ENCODE measurements at regions not wholly inside any gene's neighbourhood (a gene's known extent, or its start where the extent isn't known, plus 50 kb on each side); places are given as distances from the start of the nearest gene placed in this dataset.

DNA sequence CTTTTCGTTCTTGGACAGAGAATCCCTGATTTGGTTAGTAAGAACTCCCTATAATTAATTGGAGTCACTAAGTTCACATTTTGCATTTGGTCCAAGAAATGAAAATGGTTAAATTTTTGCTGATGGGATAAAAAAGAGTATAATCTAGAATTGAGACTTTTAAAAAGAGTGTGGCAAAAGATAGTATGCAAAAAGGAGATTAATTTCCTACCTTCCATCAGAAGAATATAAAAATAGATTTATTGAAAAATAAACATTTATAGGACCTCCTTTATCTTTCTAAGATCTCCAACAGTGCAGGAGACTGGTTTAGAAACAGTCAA is 105.5 kb upstream of the EEF1E1 start:
- H3K36me3 ChIP-seq = no peaks in the 10 kb centered on the region
- no peaks in the 10 kb centered on the region for H3K9me3 ChIP-seq (ENCODE audit: low read depth)
- no peak overlapping the region for H3K4me3 ChIP-seq
- no peaks in the 10 kb centered on the region for H3K4me1 ChIP-seq (ENCODE audit: low read depth)
- no peak for TF ChIP-seq CTCF (IDR thresholded peaks at IDR 0.05; ENCODE audit: low read depth, low read length)
- no peak overlapping the region for H3K27ac ChIP-seq
- DNase-seq (ENCODE audit: low read depth in 1 of 2, low spot score in 1 of 2) = no peak
- H3K27me3 ChIP-seq = no peaks in the 10 kb centered on the region

DNA sequence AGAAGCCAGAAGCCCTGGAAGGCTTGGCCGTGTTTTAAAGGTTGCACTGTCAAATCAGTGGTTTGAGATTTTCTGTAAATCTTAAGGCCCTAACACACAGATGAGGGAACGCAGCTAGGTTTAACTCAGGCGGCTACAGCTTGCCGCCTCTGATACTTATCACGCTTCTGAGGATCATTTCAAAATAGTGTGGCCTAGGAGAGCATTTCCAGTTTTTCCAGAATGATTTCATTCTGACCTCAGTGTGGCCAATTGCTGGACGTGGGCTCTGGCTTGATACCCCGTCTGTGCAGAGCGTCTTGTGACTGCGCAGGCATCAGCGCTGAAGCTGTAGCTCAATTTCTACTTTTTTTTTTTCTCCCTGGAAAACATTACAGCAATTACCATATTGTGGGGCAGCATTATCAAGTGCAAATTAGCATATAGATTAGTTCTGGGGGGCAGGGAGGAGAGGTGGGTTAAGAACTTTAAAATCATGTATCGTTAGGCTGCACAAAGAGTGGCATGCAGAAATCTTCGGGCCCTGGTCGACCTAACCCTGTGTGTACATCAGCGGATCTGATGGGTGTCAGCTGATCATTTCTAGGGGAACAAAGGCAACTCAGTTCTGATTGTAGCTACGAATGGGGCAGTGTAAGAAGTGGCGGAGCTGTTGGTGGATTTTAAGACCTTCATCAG is 105.0 kb upstream of the EEF1E1 start:
- no peaks in the 10 kb centered on the region for H3K36me3 ChIP-seq
- H3K9me3 ChIP-seq (ENCODE audit: low read depth) = no peaks in the 10 kb centered on the region
- no peaks in the 10 kb centered on the region for H3K4me1 ChIP-seq (ENCODE audit: low read depth)
- no peak overlapping the region for H3K4me3 ChIP-seq
- no peak for TF ChIP-seq CTCF (IDR thresholded peaks at IDR 0.05; ENCODE audit: low read depth, low read length)
- H3K27me3 ChIP-seq = no peaks in the 10 kb centered on the region
- H3K27ac ChIP-seq = no peak overlapping the region
- no peak for DNase-seq (ENCODE audit: low read depth in 1 of 2, low spot score in 1 of 2)

DNA sequence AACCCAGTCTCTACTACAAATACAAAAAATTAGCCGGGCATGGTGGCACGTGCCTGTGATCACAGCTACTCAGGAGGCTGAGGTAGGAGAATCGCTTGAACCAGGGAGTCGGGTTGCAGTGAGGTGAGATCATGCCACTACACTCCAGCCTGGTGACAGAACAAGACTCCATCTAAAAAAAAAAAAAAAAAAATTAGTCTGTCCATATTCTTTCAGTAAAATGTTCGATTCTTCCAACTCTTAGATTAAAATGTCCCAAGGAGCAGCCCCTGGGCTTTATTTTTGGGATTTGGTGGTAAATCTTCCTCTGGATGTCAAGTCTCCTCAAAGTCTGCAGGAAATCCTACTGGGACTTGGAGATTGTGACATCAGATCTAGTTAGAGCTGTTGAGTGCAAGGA is 101.0 kb upstream of the EEF1E1 start:
- Histone ChIP-seq H3K9me3 (ENCODE audit: low read depth) (no peaks in the 10 kb centered on the region), H3K4me3 (no peak overlapping the region), H3K27ac (no peak overlapping the region), H3K36me3 (no peaks in the 10 kb centered on the region), H3K27me3 (no peaks in the 10 kb centered on the region), H3K4me1 (ENCODE audit: low read depth) (no peaks in the 10 kb centered on the region)
- no peak for TF ChIP-seq CTCF (IDR thresholded peaks at IDR 0.05; ENCODE audit: low read depth, low read length)
- DNase-seq (ENCODE audit: low read depth in 1 of 2, low spot score in 1 of 2) = no peak

DNA sequence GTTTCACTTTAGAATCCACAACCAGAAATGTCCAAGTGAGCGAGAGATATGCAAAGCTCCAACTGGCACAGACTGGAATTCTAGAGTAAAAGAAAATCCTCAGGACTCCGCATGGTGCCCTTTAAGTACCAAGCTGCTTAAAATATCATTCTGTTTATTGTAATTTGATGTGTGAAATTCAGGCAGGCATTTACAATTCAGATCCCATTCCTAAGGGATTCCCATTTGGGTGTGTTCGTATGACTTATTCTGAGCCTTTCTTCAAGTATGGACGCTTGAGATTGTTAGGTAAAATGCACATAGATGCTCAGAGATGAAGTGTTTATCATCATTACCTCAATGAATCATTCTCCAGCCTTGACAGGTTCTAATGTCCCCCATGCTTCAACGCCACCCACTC is 99.3 kb upstream of the EEF1E1 start:
- H3K27me3 ChIP-seq = no peaks in the 10 kb centered on the region
- no peak overlapping the region for H3K4me3 ChIP-seq
- no peaks in the 10 kb centered on the region for H3K9me3 ChIP-seq (ENCODE audit: low read depth)
- no peak for DNase-seq (ENCODE audit: low read depth in 1 of 2, low spot score in 1 of 2)
- no peaks in the 10 kb centered on the region for H3K36me3 ChIP-seq
- no peak for TF ChIP-seq CTCF (IDR thresholded peaks at IDR 0.05; ENCODE audit: low read depth, low read length)
- no peak overlapping the region for H3K27ac ChIP-seq
- H3K4me1 ChIP-seq (ENCODE audit: low read depth) = no peaks in the 10 kb centered on the region

DNA sequence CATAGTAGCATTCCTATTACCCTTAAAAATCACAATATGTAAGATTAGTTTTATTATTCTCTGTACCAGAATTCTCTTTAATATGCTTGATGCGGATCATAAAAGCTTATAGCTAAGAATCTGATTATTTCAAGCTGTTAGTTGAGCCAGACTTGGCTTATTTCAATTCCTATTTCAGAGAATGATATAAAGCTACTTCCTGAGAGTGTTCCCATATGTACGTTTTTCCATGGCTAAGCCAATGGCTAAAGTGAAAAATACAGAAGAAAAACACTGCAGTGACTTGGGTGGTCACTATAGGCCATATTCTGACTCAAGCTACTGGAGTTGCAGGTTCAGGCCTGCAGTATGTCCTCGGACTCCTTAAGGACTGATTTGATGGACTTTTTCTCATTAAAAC is 97.9 kb upstream of the EEF1E1 start:
- H3K27me3 ChIP-seq = no peaks in the 10 kb centered on the region
- H3K9me3 ChIP-seq (ENCODE audit: low read depth) = no peaks in the 10 kb centered on the region
- TF ChIP-seq CTCF (IDR thresholded peaks at IDR 0.05; ENCODE audit: low read depth, low read length) = no peak
- H3K4me3 ChIP-seq = no peak overlapping the region
- no peak overlapping the region for H3K27ac ChIP-seq
- no peaks in the 10 kb centered on the region for H3K4me1 ChIP-seq (ENCODE audit: low read depth)
- no peaks in the 10 kb centered on the region for H3K36me3 ChIP-seq
- no peak for DNase-seq (ENCODE audit: low read depth in 1 of 2, low spot score in 1 of 2)

DNA sequence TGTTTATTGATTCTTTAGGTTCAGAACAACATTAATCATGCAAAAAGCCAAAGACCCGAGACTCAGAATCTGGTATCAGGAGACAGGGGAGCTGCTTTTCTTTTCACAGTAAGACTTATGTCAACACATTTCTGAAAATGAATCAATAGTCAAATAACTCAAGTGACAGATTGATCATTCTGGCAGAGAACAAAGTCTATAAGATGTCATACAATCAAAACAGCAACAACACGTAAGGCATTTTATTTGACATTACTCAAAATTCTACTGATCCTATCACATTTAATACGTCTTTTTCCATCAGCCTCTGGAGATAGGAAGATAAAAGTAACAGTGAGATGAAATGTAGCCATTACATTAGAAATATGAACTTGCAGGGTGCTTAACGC is 93.4 kb upstream of the EEF1E1 start:
- Histone ChIP-seq H3K27me3 (no peaks in the 10 kb centered on the region), H3K36me3 (no peaks in the 10 kb centered on the region), H3K4me1 (ENCODE audit: low read depth) (no peaks in the 10 kb centered on the region), H3K4me3 (no peak overlapping the region), H3K9me3 (ENCODE audit: low read depth) (no peaks in the 10 kb centered on the region), H3K27ac (no peak overlapping the region)
- no peak for DNase-seq (ENCODE audit: low read depth in 1 of 2, low spot score in 1 of 2)
- no peak for TF ChIP-seq CTCF (IDR thresholded peaks at IDR 0.05; ENCODE audit: low read depth, low read length)
